CD14-positive monocyte (primary cell): ENCODE measurements at regions not wholly inside any gene's neighbourhood (a gene's known extent, or its start where the extent isn't known, plus 50 kb on each side); places are given as distances from the start of the nearest gene placed in this dataset.

Experiments used
- DNase-seq, 3 donors: peaks; one replicate each; pipeline ENCODE4 v3.0.0-alpha.2; 2011 to 2022
- H2AFZ ChIP-seq: 2 replicates; pipeline ENCODE4 v1.6.0; 2012; ENCODE audit warnings: mild to moderate bottlenecking, low read depth, low read length, inconsistent platforms; ENCODE audit not compliant: insufficient read depth, poor library complexity, severe bottlenecking
- H3K27ac ChIP-seq, 2 donors: 1 replicate in 1 of 2; 2 replicates in 1 of 2; pipeline ENCODE4 v1.5.1; 2012 to 2013; ENCODE audit warnings: low read length in 2 of 2, control low read depth in 1 of 2, inconsistent platforms in 1 of 2, low read depth in 1 of 2, mild to moderate bottlenecking in 1 of 2
- H3K27me3 ChIP-seq, 2 donors: one replicate each; pipeline versions ENCODE4 v1.6.0 to v1.6.1; 2011 to 2013; ENCODE audit warnings: low read length in 2 of 2; ENCODE audit not compliant: control insufficient read depth in 2 of 2, insufficient read depth in 2 of 2
- H3K36me3 ChIP-seq, 2 donors: replicated peaks in 1 of 2; 1 replicate in 1 of 2; 2 replicates in 1 of 2; pipeline versions ENCODE4 v1.5.1 to v1.6.1; 2012 to 2013; ENCODE audit warnings: low read length in 2 of 2, control low read depth in 1 of 2, inconsistent platforms in 1 of 2, mild to moderate bottlenecking in 1 of 2; ENCODE audit not compliant: insufficient read depth in 2 of 2, control insufficient read depth in 1 of 2
- H3K4me1 ChIP-seq, 2 donors: 1 replicate in 1 of 2; 2 replicates in 1 of 2; pipeline versions ENCODE4 v1.5.1 to v1.6.1; 2012 to 2013; ENCODE audit warnings: low read length in 2 of 2, control low read depth in 1 of 2, inconsistent platforms in 1 of 2, mild to moderate bottlenecking in 1 of 2, moderate library complexity in 1 of 2; ENCODE audit not compliant: insufficient read depth in 2 of 2, control insufficient read depth in 1 of 2
- H3K4me2 ChIP-seq: replicated peaks from 2 replicates; pipeline ENCODE3; 2012; ENCODE audit warnings: low read length, moderate library complexity, mild to moderate bottlenecking; ENCODE audit not compliant: poor library complexity, severe bottlenecking; ENCODE audit errors: extremely low read depth
- H3K4me3 ChIP-seq, 3 experiments: fragments of 200-600 bp in 1 of 3; sonication (generic) in 1 of 3; replicated peaks in 1 of 3; 1 replicate in 2 of 3; 2 replicates in 1 of 3; pipeline ENCODE4 v1.5.1; 2011 to 2013; ENCODE audit warnings: low read length in 3 of 3, mild to moderate bottlenecking in 3 of 3, control low read depth in 2 of 3, low read depth in 2 of 3, inconsistent platforms in 1 of 3, moderate library complexity in 1 of 3
- H3K79me2 ChIP-seq: 2 replicates; pipeline ENCODE4 v1.6.0; 2012; ENCODE audit warnings: mild to moderate bottlenecking, control low read depth, inconsistent platforms, low read length, moderate library complexity; ENCODE audit not compliant: insufficient read depth
- H3K9ac ChIP-seq: 2 replicates; pipeline ENCODE4 v1.6.0; 2017; ENCODE audit warnings: low read length, mild to moderate bottlenecking; ENCODE audit not compliant: insufficient read depth, poor library complexity, severe bottlenecking
- H3K9me3 ChIP-seq, 2 donors: replicated peaks in 1 of 2; 1 replicate in 1 of 2; 2 replicates in 1 of 2; pipeline versions ENCODE4 v1.5.1 to v1.6.1; 2012 to 2013; ENCODE audit warnings: low read length in 2 of 2, control low read depth in 1 of 2; ENCODE audit not compliant: control insufficient read depth in 1 of 2, insufficient read depth in 1 of 2
- H4K20me1 ChIP-seq: 2 replicates; pipeline ENCODE4 v1.6.0; 2012; ENCODE audit warnings: mild to moderate bottlenecking, low read length, control low read depth, moderate library complexity; ENCODE audit not compliant: insufficient read depth
- H3K27ac Mint-ChIP-seq, 7 donors: one replicate each; pipeline ENCODE4 v1.8.0; 2020; ENCODE audit warnings: mild to moderate bottlenecking in 7 of 7, mixed read lengths in 7 of 7, moderate library complexity in 6 of 7, inconsistent platforms in 2 of 7
- H3K27me3 Mint-ChIP-seq, 3 donors: one replicate each; pipeline ENCODE4 v1.8.0; 2021 to 2022; ENCODE audit warnings: low read depth in 3 of 3, mild to moderate bottlenecking in 3 of 3, mixed read lengths in 3 of 3, moderate library complexity in 3 of 3, inconsistent platforms in 1 of 3
- H3K36me3 Mint-ChIP-seq, 2 donors: one replicate each; pipeline ENCODE4 v1.8.0; 2020; ENCODE audit warnings: mixed read lengths in 2 of 2, inconsistent platforms in 1 of 2, mild to moderate bottlenecking in 1 of 2
- H3K4me1 Mint-ChIP-seq: one replicate; pipeline ENCODE4 v1.8.0; 2020; ENCODE audit warnings: mild to moderate bottlenecking, mixed read lengths
- H3K4me3 Mint-ChIP-seq, 2 donors: one replicate each; pipeline ENCODE4 v1.8.0; 2020; ENCODE audit warnings: mild to moderate bottlenecking in 2 of 2, mixed read lengths in 2 of 2, moderate library complexity in 1 of 2
- H3K9me3 Mint-ChIP-seq, 7 donors: one replicate each; pipeline ENCODE4 v1.8.0; 2020 to 2022; ENCODE audit warnings: mixed read lengths in 7 of 7, mild to moderate bottlenecking in 6 of 7, moderate library complexity in 6 of 7, inconsistent platforms in 2 of 7
- WGBS: methylation state at CpG from one replicate; pipeline ENCODE4 v1.1.5; 2013; ENCODE audit warnings: missing lambda C conversion rate; ENCODE audit not compliant: insufficient coverage; 5-methylcytosine and 5-hydroxymethylcytosine counted together
- intact Hi-C, 2 donors: fragments of 100-400 bp; cut with micrococcal nuclease; formaldehyde crosslinking; loops; one replicate each; pipeline versions ENCODE4 v1.15.0 to v1.15.1; 2023
- TF ChIP-seq, protein P1 (sequence below): fragments of 200-600 bp; IDR thresholded peaks from one replicate; pipeline ENCODE4 v1.8.0; 2022; ENCODE audit warnings: antibody characterized with exemption, mild to moderate bottlenecking

DNA sequence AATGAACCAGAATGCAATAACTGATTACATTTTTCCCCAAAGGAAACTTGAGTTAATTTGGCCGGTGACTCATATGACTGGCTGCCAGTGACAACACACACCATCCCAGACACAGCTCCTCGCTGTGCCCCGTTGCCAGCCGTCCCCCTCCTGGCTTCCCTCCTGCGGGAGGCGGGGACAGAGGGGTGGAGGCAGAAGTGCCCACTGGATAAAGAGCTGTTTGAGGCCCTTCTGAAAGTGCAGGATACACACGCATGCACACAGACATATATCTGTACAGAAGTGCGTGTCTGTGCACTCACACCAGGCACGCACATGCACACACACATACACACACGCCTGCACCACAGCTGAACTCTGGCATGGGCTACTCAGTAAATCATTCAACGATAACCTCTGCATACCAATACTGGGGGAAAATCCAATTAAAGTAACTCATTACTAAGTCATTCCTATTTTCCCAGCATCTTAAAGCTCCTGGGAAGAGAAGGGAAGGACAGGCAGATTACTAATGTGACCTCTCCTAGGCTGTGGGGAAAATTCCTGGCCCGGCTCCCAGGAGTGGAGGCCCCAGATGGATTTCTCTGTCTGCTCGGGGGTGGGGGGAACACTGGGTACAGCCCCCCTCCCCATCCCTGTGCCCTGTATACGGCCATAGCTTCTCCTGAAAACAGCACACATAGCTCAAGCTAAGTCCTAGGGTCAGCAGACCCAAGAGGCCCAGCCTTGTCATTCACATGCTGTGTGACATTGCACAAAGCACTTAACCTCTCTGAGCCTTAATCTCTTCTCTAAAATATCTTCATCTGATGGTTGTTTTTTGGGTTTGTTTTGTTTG lies 52.3 kb upstream of the MYL10 start:
- no peaks in the 10 kb centered on the region for H3K27me3 ChIP-seq
- H3K4me3 ChIP-seq: no peak overlapping the region
- H3K27ac ChIP-seq: no peak overlapping the region
- H3K9me3 ChIP-seq: no peaks in the 10 kb centered on the region
- H3K9ac ChIP-seq: no peak overlapping the region
- no peaks in the 10 kb centered on the region for H3K36me3 Mint-ChIP-seq
- H3K27me3 Mint-ChIP-seq: peaks cover 3 to 5% (median 4%) of the 10 kb centered on the region in 3 donors
- TF ChIP-seq, protein P1, sequence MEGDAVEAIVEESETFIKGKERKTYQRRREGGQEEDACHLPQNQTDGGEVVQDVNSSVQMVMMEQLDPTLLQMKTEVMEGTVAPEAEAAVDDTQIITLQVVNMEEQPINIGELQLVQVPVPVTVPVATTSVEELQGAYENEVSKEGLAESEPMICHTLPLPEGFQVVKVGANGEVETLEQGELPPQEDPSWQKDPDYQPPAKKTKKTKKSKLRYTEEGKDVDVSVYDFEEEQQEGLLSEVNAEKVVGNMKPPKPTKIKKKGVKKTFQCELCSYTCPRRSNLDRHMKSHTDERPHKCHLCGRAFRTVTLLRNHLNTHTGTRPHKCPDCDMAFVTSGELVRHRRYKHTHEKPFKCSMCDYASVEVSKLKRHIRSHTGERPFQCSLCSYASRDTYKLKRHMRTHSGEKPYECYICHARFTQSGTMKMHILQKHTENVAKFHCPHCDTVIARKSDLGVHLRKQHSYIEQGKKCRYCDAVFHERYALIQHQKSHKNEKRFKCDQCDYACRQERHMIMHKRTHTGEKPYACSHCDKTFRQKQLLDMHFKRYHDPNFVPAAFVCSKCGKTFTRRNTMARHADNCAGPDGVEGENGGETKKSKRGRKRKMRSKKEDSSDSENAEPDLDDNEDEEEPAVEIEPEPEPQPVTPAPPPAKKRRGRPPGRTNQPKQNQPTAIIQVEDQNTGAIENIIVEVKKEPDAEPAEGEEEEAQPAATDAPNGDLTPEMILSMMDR: no peak
- peak overlapping the region in 2 of 7 donors; percentile 5 to 61 for H3K27ac Mint-ChIP-seq
- no peaks in the 10 kb centered on the region for H3K36me3 ChIP-seq
- no peak overlapping the region for H2AFZ ChIP-seq
- DNase-seq: peak in 1 of 3 donors; percentile 16
- intact Hi-C loops: no loop called here
- no peaks in the 10 kb centered on the region for H3K79me2 ChIP-seq
- H3K4me1 ChIP-seq: peaks cover 4 to 6% of the 10 kb centered on the region in 2 donors
- H3K4me1 Mint-ChIP-seq: peaks cover 19% of the 10 kb centered on the region
- no peaks in the 10 kb centered on the region for H4K20me1 ChIP-seq
- H3K4me3 Mint-ChIP-seq: no peak overlapping the region
- H3K9me3 Mint-ChIP-seq: no peaks in the 10 kb centered on the region
- no peak overlapping the region for H3K4me2 ChIP-seq
- WGBS: 66% methylated on average over 9 of the region's 14 CpGs

DNA sequence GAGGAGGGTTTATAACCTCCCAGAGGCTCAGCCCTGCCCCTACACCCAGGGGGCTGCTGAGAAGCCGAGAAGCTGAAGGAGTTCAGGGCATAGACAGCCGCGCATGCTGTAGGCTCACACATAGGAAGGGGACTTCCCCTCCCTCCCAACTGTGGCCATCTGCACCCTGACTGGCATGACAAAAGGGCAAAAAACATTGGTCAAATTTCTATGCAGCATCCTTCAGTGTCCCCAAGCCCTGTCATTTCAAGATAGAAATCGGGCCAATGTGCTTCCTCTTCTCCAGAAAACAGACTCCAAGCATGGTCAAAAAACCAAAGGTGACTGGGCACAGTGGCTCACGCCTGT lies 55.9 kb upstream of the MYL10 start:
- Histone ChIP-seq H3K9ac (no peak overlapping the region), H3K36me3 (no peaks in the 10 kb centered on the region), H3K9me3 (no peaks in the 10 kb centered on the region), H3K79me2 (no peaks in the 10 kb centered on the region), H3K27ac (no peak overlapping the region), H3K4me1 (peaks cover 10% of the 10 kb centered on the region in 2 donors), H3K4me2 (no peak overlapping the region), H3K27me3 (no peaks in the 10 kb centered on the region), H2AFZ (no peak overlapping the region), H4K20me1 (no peaks in the 10 kb centered on the region), H3K4me3 (no peak overlapping the region)
- WGBS: 67% methylated on average over 1 of the region's 5 CpGs
- Mint-ChIP-seq H3K36me3 (no peaks in the 10 kb centered on the region), H3K27me3 (peaks cover 1 to 9% (median 2%) of the 10 kb centered on the region in 3 donors), H3K27ac (no peak overlapping the region), H3K4me1 (peaks cover 16% of the 10 kb centered on the region), H3K4me3 (no peak overlapping the region), H3K9me3 (no peaks in the 10 kb centered on the region)
- DNase-seq: no peak
- TF ChIP-seq, protein P1: no peak
- intact Hi-C loops: loop anchor here (5.0 kb wide), 1 partner anchor 57 kb away; no protein-coding TSS in a partner anchor
